HG02852 (cell line): ENCODE measurements at regions not wholly inside any gene's neighbourhood (a gene's known extent, or its start where the extent isn't known, plus 50 kb on each side); places are given as distances from the start of the nearest gene placed in this dataset.
"Not testable (repeated sequence)": the region's sequence is repeated elsewhere in the genome, so short reads cannot be mapped to it uniquely, and the experiment has no call there.

ENCODE experiments used
- ATAC-seq: cut with Tn5 transposase; IDR thresholded peaks from one replicate; pipeline ENCODE4 v1.9.1; 2021; ENCODE audit warnings: mild to moderate bottlenecking, moderate library complexity; ENCODE audit not compliant: unreplicated experiment

- ATAC-seq: no peak
These were observed 85.3 kb downstream of the FOXD2 start for GRCh38 chr1:47522935-47523834.

DNA sequence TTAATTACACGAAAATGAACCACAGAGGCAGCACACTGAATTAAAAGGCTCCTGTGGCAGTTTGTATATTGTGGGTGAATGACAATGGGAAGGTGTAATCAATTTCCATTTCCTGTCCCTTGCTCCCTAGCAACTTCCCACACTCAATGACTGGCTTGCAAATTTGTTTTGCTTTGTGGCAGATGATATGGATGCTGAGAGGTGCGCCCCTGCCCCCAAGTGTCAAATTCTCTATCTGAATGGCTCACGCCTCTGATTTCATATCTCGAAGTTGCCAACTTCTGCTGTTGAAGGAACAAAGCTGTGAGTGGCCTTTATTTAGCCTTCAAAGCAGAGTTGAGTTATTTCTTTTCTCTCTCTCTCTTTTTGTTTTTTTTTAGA, 86.0 kb downstream of the FOXD2 start:
- no peak for ATAC-seq

- ATAC-seq: no peak
These were observed 86.4 kb downstream of the FOXD2 start for GRCh38 chr1:47524272-47524671.

- no peak for ATAC-seq
These were observed 89.9 kb downstream of the FOXD2 start for GRCh38 chr1:47527653-47528272.

- ATAC-seq: no peak
These were observed 91.8 kb downstream of the FOXD2 start for GRCh38 chr1:47529520-47530098.

GRCh38 chr1:47532921-47533792, 95.3 kb downstream of the FOXD2 start:
- no peak for ATAC-seq

- ATAC-seq: no peak
These were observed 96.0 kb downstream of the FOXD2 start for GRCh38 chr1:47533793-47534328.

- ATAC-seq: no peak
These were observed 96.6 kb downstream of the FOXD2 start for GRCh38 chr1:47534436-47534835.

GRCh38 chr1:47536646-47537118, 98.8 kb downstream of the FOXD2 start:
- ATAC-seq: no peak

DNA sequence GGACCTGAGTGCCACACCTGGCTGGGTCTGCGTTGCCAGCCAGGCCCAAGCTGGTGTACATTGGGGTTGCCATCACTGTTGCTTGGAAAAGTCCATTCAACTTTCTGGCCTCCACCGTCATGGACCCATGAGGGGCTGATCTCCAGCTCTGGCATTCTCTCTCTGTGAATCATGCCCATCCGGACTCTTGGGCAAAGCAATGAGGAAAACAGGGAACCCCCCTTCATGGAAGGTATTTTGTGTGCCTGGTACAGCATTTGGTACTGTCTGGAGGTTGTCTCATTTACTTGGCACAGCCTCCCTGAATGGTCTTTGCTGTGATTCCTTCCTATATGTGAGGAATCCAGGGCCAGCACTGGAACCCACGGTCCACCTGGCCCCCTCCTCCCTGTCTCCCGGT, 99.4 kb downstream of the FOXD2 start:
- ATAC-seq: no peak

DNA sequence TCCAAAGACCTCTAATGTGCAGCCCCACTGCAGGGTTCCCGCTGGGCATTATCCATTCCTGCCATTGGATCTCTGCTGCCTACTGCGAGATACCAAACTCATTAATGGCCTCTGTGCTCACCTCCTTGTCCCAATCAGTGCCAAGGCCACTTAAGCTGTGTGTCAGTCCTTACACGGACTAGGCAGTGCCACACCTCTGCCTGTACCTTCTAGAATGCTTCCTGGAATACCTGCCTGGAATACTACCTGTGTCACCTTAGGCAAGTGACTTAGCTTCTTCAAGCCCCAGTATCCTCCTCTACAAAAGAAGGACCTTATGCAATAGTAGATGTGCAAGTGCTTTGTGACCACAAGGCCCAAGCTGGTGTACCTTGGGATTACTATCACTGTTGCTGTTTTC, 100.1 kb downstream of the FOXD2 start:
- no peak for ATAC-seq

GRCh38 chr1:47538530-47538929, 100.7 kb downstream of the FOXD2 start:
- not testable (repeated sequence) for ATAC-seq

- not testable (repeated sequence) for ATAC-seq
These were observed 103.9 kb downstream of the FOXD2 start for GRCh38 chr1:47541705-47542104.

DNA sequence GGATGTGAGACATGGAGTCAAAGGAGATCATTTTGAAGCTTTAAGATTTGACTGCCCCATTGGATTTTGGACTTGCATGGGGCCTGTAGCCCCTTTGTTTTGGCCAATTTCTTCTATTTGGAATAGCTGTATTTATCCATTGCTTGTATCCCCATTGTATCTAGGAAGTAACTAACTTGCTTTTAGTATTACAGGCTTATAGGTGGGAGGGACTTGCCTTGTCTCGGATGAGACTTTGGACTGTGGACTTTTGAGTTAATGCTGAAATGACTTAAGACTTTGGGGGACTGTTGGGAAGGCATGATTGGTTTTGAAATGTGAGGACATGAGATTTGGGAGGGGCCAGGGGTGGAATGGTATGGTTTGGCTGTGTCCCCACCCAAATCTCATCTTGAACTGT, 105.2 kb downstream of the FOXD2 start:
- ATAC-seq: not testable (repeated sequence)

- no peak for ATAC-seq
These were observed 108.2 kb downstream of the FOXD2 start for GRCh38 chr1:47545912-47546483.

DNA sequence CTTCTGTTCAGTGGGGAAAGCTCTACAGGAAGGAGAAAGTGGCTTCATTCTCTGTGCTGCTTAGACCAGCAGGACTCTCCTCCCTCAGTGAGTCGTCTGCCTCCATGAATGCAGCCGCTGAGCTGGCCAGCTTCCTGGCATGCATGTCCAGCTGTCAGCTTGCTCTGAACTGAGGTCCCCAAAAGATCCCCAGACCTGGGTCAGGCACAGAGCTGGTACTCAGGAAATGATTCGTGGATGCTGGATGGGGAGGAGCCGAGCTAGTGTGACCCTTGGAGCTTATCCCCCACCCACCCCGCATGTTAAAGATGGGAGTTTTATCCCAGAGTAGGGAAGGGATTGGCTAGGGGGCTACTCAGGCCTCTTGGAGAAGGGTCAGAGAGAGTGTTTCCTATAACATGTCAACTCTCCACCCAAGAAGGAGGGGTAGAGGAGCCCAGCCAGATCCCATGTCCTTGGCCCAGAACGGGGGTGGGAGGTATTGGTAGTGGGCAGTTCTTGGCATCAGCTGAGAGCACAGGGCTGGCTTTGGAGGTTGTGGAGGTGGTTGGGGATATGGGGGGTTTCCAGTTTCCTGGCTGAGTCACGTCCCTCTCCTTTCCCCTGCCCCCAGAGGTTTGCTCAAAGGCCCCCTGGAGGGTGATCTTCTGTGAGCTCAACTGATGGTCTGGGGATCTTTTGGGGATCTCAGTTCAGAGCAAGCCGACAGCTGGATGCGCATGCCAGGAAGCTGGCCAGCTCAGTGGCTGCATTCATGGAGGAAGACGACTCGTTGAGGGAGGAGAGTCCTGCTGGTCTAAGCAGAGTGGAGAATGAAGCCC, 110.1 kb downstream of the FOXD2 start:
- ATAC-seq: no peak

DNA sequence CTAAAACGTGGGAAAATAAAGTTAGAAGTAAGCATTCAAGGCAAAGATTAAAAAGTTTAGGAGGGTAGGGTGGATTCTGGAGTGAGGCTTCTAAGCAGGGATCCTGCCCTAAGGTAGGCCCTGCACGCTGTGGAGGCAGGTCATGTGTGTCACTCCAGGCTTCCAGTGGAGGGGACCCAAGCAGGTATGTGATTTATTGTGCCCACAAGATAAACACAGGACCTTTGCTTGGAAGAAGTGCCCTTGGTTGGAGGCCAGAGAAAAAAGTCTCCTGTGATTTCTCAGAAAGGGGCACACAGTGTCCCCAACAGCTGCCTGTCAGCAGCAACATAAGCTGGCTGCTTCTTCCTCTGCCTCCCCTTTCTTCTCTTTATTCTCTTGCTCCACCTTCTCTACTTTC, 110.8 kb downstream of the FOXD2 start:
- ATAC-seq: no peak

GRCh38 chr1:47549532-47549931, 111.7 kb downstream of the FOXD2 start:
- no peak for ATAC-seq

DNA sequence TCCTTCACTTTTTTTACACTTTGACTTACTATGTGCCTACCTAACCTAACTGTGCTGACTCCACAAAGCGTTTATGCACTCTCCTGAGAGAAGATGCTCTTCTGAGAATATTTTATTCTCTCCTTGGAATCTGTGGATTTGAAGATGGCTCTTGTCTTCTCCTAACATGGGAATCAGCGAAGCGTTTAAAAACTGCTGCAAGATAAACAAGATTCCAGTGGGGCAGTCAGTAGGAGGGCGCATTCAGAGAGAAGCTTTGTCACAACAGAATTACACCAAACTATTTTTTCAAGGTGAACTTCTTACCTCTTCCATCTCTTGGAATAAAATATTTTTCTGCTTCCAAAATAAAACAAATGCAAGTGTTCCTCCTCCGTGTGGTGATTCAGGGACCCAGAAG, 113.1 kb downstream of the FOXD2 start:
- ATAC-seq: no peak
